Osteoblast (primary cell): ENCODE measurements at regions not wholly inside any gene's neighbourhood (a gene's known extent, or its start where the extent isn't known, plus 50 kb on each side); places are given as distances from the start of the nearest gene placed in this dataset.

Source experiments
- DNase-seq: peaks from one replicate; pipeline ENCODE4 v3.0.0; 2011; ENCODE audit warnings: low spot score, mixed read lengths; ENCODE audit not compliant: insufficient read length; ENCODE audit errors: missing footprints
- H2AFZ ChIP-seq: 2 replicates; pipeline ENCODE4 v1.6.0; 2011; ENCODE audit warnings: mild to moderate bottlenecking, low read length
- H3K27ac ChIP-seq: 2 replicates; pipeline ENCODE4 v1.5.1; 2011; ENCODE audit warnings: mild to moderate bottlenecking, low read depth, low read length, moderate library complexity
- H3K27me3 ChIP-seq: 2 replicates; pipeline ENCODE4 v1.6.0; 2012; ENCODE audit warnings: mild to moderate bottlenecking, control low read depth, inconsistent platforms, low read length, moderate library complexity; ENCODE audit not compliant: insufficient read depth
- H3K36me3 ChIP-seq: 2 replicates; pipeline ENCODE4 v1.5.1; 2011; ENCODE audit warnings: mild to moderate bottlenecking, low read length, control low read depth, moderate library complexity; ENCODE audit not compliant: insufficient read depth
- H3K4me1 ChIP-seq: 2 replicates; pipeline ENCODE4 v1.5.1; 2011; ENCODE audit warnings: mild to moderate bottlenecking, low read length, control low read depth, moderate library complexity; ENCODE audit not compliant: insufficient read depth
- H3K4me2 ChIP-seq: 2 replicates; pipeline ENCODE4 v1.6.0; 2011; ENCODE audit warnings: mild to moderate bottlenecking, low read length; ENCODE audit not compliant: insufficient read depth
- H3K4me3 ChIP-seq: fragments of 200-600 bp; sonication (generic); 3 replicates; pipeline ENCODE4 v1.5.1; 2012; ENCODE audit warnings: mild to moderate bottlenecking, low read length, inconsistent platforms; ENCODE audit not compliant: insufficient read depth
- H3K79me2 ChIP-seq: 2 replicates; pipeline ENCODE4 v1.6.0; 2012; ENCODE audit warnings: mild to moderate bottlenecking, low read length, control low read depth, inconsistent platforms; ENCODE audit not compliant: insufficient read depth
- H3K9me3 ChIP-seq: 2 replicates; pipeline ENCODE4 v1.5.1; 2011; ENCODE audit warnings: low read depth, low read length, control low read depth
- H4K20me1 ChIP-seq: 2 replicates; pipeline ENCODE4 v1.6.0; 2012; ENCODE audit warnings: mild to moderate bottlenecking, low read length, control low read depth; ENCODE audit not compliant: insufficient read depth
- TF ChIP-seq, protein P1 (sequence below): IDR thresholded peaks from 2 replicates; pipeline ENCODE4 v1.5.1; 2011; ENCODE audit warnings: mild to moderate bottlenecking, low read depth, low read length, moderate library complexity; ENCODE audit errors: extremely low read depth

DNA sequence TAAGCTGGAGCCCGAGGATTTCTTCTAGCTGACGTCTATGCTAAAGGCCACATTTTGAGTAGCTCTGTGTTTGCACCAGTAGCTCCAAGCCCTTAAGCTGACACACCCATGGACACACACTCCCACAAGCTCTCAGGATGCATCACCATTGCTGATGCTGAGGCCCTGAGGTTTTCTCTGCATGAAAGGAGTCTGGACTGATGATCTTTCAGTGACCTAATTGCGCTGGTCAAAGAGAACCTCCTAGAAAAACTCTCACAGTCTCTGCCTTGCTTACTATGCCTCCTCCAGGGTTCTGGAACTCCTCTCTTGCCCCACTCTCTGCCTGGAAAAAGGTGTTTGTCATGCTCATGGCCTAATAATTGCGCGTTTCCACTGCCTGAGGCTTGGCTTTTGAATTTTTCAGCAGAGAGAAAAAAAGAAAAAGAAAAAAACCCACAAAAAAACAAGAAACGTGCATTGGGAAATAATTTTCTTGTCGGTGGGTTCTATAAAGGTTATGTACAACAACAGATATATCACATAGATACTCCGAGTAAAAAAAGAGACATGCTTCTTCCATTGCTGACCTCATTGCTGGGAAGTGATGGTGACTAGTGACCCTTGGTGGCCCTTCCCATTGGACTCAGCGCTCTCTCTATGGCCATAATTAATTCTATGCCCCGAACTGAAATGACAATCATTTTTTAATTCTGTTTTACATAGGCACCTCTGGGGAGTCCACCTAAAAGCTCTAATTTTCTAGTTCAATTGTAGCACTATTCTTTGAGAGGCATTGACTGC lies 297.0 kb downstream of the TDRD15 start:
- Histone ChIP-seq H3K36me3 (no peaks in the 10 kb centered on the region), H4K20me1 (no peaks in the 10 kb centered on the region), H3K9me3 (peaks cover 6% of the 10 kb centered on the region), H3K27me3 (no peaks in the 10 kb centered on the region), H3K79me2 (no peaks in the 10 kb centered on the region), H3K4me1 (no peaks in the 10 kb centered on the region), H3K27ac (no peak overlapping the region), H3K4me3 (no peak overlapping the region), H3K4me2 (no peak overlapping the region), H2AFZ (no peak overlapping the region)
- TF ChIP-seq, protein P1, sequence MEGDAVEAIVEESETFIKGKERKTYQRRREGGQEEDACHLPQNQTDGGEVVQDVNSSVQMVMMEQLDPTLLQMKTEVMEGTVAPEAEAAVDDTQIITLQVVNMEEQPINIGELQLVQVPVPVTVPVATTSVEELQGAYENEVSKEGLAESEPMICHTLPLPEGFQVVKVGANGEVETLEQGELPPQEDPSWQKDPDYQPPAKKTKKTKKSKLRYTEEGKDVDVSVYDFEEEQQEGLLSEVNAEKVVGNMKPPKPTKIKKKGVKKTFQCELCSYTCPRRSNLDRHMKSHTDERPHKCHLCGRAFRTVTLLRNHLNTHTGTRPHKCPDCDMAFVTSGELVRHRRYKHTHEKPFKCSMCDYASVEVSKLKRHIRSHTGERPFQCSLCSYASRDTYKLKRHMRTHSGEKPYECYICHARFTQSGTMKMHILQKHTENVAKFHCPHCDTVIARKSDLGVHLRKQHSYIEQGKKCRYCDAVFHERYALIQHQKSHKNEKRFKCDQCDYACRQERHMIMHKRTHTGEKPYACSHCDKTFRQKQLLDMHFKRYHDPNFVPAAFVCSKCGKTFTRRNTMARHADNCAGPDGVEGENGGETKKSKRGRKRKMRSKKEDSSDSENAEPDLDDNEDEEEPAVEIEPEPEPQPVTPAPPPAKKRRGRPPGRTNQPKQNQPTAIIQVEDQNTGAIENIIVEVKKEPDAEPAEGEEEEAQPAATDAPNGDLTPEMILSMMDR: no peak
- no peak for DNase-seq

DNA sequence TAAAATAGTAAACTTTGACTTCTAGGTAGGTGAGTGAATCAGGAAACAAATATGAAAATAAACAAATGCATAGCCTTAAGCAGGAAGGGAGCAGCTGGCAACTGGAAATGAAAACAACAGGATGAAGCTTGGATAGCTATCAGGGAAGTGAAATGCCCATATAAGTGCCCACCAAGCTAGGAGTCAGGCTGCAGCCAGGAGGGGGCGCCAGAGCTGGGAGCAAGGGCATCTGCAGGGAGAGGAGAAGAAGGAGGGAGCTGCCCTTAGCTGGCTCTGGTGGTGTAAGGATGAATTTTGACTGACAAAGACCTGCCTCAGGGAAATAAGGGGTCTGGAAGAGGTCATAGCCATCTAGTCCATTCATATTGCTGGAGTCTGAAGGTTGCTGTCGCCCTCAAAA lies 298.3 kb downstream of the TDRD15 start:
- Histone ChIP-seq H3K27ac (no peak overlapping the region), H2AFZ (no peak overlapping the region), H3K9me3 (peaks cover 6% of the 10 kb centered on the region), H4K20me1 (no peaks in the 10 kb centered on the region), H3K27me3 (no peaks in the 10 kb centered on the region), H3K4me3 (no peak overlapping the region), H3K4me1 (no peaks in the 10 kb centered on the region), H3K4me2 (no peak overlapping the region), H3K36me3 (no peaks in the 10 kb centered on the region), H3K79me2 (no peaks in the 10 kb centered on the region)
- TF ChIP-seq, protein P1: no peak
- no peak for DNase-seq

DNA sequence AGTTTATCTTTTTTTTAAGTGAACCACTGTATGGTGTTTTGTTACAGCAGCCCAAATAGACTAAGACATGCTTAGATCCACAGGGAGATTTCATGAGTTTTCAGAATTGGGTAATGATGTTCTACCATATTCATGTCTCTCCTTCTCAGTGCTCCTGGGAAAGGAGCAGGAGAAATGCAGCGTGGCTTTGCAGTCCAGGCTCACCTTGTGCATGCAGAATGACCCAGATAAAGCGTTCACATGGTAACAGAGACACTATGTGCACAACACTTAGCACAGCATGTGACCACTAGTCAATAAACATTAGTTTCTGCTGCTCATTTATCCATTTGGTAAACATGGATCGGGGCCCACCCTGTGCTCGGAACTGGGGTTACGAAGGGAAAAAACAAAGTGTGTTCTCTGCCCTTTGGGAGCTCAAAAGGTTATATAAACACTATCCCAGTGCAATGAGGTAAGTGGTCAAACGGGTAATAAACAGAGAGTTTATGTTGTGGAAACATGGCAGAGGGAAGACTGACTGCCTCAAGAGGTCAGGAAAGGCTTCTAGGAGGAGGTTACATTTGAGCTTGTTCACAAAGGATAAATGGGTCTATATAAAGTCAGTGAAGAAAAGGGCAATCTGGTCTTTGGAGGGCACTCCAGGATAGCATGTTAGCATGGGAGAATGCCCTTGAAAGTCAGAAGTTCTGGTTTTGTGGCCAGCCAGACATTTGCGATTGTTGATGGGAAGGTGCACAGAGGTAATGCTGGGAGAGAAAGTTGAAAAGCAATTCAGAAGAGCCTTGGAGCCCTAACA lies 299.2 kb downstream of the TDRD15 start:
- H2AFZ ChIP-seq: no peak overlapping the region
- DNase-seq: no peak

DNA sequence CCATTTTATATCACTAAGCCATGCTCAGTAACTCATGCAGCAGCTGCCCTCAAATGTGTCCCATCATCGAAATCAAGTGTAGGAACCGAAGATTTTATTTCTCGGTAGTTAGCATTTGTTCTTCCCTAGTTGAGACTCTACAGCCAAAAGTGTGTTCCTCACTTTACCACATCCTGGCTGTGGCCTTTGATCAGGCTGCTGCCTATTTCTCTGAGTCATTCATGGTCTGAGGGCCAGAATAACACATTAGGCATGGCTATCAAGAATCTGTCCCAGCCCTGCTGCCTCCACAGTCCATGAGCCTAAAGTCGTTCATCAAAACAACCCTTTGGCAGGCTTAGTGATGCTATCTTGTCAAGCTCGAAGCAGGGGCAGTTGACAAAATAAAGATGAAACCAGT lies 300.1 kb downstream of the TDRD15 start:
- Histone ChIP-seq H3K79me2 (no peaks in the 10 kb centered on the region), H3K4me3 (no peak overlapping the region), H3K27ac (no peak overlapping the region), H3K27me3 (no peaks in the 10 kb centered on the region), H3K36me3 (no peaks in the 10 kb centered on the region), H3K4me1 (no peaks in the 10 kb centered on the region), H3K4me2 (no peak overlapping the region), H3K9me3 (peaks cover 6% of the 10 kb centered on the region), H4K20me1 (no peaks in the 10 kb centered on the region), H2AFZ (no peak overlapping the region)
- TF ChIP-seq, protein P1: no peak
- DNase-seq: no peak

More for the DNA sequence above, 299.2 kb downstream of the TDRD15 start:
- no peak overlapping the region for H3K4me2 ChIP-seq
- no peaks in the 10 kb centered on the region for H3K79me2 ChIP-seq
- no peak overlapping the region for H3K4me3 ChIP-seq
- no peaks in the 10 kb centered on the region for H3K4me1 ChIP-seq
- peaks cover 6% of the 10 kb centered on the region for H3K9me3 ChIP-seq
- H3K27ac ChIP-seq: no peak overlapping the region
- no peaks in the 10 kb centered on the region for H3K27me3 ChIP-seq
- TF ChIP-seq, protein P1: no peak
- H3K36me3 ChIP-seq: no peaks in the 10 kb centered on the region
- H4K20me1 ChIP-seq: no peaks in the 10 kb centered on the region
